C1 segment of cervical spinal cord (tissue), 14 donors: ENCODE measurements at regions not wholly inside any gene's neighbourhood (a gene's known extent, or its start where the extent isn't known, plus 50 kb on each side); places are given as distances from the start of the nearest gene placed in this dataset.

Source experiments
- DNase-seq, 14 donors: peaks; one replicate each; lab custom pipeline; 2025; lab: John Stamatoyannopoulos, UW

- no peak for DNase-seq
These were observed 56.4 kb downstream of the CRYGS start for GRCh38 chr3:186487819-186488218.

DNA sequence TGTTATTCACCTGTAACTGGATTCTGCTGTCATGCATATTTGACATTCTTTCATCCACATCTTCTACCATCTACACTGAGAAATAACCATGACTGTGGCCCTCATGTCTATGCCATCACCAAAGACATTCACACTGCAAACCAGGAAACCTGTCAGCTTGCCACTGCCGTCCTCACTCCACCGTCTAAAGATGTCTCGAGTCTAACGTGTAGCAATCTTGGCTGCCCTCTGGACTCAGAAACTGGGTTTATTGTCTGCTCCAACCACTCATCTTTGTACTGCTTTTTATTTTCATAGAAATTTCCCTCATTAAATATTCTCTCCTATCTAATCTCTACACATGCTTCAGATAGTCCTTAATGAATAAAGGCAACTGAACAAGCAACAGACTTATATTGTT is 57.1 kb downstream of the CRYGS start:
- no peak for DNase-seq

DNA sequence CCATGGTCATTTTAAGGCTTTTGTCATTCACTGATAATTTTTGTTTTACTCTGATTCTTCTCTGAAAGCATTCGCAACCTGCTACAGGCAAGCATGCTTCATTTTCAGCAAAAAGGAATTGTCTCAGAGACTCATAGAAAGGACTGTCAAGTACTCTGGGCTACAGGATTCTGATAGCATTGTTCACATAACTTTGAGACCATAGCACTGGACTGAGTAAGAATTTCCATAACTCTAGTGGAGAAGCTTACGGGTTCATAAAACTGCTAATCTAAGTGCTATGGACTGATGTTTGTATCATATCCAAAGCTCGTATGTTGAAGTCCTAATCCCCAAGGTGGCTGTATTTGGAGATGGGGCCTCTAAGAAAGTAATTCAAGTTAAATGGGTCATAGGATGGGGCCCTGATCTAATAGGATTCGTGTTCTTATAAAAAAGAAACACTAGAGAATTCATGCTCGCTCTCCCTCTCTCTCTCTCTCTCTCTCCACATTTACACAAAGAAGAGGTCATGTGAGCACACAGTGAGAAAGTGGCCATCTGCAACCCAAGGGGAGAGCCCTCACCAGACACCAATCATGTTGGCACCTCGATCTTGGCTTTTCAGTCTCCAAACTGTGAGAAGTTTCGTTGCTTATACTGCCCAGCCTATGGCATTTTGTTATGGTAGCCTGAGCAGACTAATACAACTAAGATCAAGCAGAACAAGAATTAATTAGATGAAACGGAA is 60.4 kb downstream of the CRYGS start:
- DNase-seq, result no peak

GRCh38 chr3:186481526-186481925 is 62.7 kb downstream of the CRYGS start:
- DNase-seq, result no peak

GRCh38 chr3:186477876-186478275 is 66.3 kb downstream of the CRYGS start:
- no peak for DNase-seq

DNA sequence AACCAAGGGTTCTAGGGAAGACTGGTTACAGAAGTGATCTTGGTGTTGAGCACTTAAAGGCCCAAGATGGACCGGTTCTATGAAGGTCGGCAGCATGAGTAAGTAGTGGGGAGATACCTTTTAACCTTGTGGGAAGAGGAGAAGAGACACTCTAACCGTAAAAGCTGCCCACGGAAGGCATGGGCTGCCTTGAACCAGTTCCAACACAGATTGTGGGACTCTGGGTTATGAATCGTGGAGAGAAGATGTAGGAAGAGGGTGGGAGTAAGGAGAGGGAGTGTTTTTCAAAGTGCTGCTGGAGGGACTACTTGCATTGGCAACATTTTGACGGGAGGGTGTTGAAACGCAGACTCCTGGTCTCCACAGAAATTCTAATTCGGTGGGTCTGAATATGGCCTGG is 67.1 kb downstream of the CRYGS start:
- DNase-seq, result no peak

GRCh38 chr3:186476541-186476940 is 67.6 kb downstream of the CRYGS start:
- peak in 2 of 14 donors; percentile 12 to 17 for DNase-seq

DNA sequence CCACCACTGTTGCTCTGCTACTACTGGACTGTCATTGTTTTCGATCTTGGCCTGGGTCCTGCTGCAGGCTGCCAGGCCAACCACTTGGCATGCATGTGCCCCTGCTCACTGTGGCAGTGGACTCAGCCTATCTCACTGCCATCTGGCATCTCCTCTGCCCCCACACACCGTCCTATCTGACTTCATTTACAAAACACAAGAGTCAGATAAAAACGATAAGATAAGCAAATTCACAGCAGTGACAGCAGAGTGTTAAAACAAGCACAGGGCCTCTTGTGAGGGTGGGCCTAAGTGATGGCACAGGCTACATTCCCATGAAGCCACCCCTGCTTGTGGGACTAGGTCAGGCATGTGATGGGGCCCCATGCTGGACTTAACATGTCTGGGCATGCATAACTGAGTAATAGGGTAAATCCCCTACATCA is 68.1 kb downstream of the CRYGS start:
- peak in 13 of 14 donors; percentile 15 to 97 (median 64) for DNase-seq

GRCh38 chr3:186473166-186473565 is 71.0 kb downstream of the CRYGS start:
- DNase-seq, result peak in 1 of 14 donors; percentile 21

GRCh38 chr3:186472456-186473008 is 71.6 kb downstream of the CRYGS start:
- DNase-seq, result peak in 1 of 14 donors; percentile 51

- peak in 1 of 14 donors; percentile 69 for DNase-seq
These were observed 72.4 kb downstream of the CRYGS start for GRCh38 chr3:186471771-186472170.

- no peak for DNase-seq
These were observed 74.7 kb downstream of the CRYGS start for GRCh38 chr3:186469525-186469924.

DNA sequence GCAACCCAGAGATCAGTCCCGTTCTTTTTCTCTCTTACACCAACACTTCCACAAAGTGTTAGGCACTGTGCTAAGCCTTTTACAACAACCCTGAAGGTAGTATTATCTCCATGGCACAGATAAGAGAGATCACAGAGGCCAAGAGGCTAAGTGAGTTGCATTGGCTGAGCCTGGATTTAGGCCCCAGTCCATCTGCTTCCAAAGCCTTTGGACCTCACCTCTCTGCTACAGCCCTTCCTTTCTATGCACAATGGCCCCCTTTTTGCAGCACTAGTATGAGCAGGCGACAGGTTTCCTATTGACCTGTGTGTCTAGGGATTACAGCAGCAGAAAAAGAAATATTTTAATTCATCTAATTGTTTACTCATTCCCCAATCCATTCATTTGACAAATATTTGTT is 76.2 kb downstream of the CRYGS start:
- DNase-seq, result no peak

GRCh38 chr3:186466391-186466974 is 77.7 kb downstream of the CRYGS start:
- no peak for DNase-seq

DNA sequence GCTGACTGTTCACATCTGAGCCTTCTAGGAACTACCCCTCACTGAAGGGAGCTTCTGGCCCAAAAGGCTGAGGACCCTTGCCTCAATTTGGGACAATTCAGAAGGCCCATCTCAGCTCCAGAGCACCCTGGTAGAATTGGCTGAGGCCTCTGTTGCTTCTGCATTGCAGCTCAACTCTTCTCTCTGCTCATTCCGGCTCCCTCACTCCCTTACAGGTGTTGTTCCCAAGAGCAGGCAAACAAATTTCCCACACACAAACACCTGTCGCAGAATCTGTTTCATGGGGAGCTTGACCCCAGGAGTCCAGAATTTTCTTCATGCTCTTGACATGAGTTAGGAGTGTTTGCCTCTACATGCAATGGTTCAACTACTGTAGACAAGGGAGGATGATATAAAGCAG is 78.7 kb downstream of the CRYGS start:
- DNase-seq, result no peak

DNA sequence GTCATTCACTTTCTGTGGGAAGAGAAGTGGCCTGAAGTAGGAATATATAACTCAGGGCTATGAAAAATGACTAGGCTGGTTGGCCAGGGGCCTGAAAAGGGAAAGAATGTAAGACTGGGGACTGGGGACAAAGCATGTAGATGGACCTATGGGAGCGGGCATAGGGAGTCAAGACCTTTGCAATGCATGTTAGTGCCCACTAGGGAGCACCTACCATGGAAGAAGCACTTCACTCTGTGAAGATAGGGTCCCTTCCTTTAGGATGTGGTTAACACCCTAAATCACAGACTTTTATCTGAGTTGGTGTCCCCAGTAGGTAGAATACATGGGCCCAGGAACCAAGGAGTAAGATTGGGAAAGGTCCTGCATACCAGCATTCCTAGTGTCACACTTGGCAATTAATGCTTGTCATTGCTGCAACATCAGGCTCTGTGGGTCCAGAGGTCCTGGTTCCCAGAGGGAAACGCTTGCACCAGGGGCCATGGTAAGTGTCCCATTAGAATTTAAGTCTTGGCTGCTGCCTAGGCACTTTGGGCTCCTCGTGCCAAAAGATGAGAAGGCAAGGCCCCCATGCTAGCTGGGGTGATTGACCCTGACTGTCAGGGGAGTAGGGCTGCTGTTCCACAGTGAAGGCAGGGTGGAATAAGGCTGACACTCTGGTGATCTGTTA is 79.6 kb downstream of the CRYGS start:
- DNase-seq, result no peak

DNA sequence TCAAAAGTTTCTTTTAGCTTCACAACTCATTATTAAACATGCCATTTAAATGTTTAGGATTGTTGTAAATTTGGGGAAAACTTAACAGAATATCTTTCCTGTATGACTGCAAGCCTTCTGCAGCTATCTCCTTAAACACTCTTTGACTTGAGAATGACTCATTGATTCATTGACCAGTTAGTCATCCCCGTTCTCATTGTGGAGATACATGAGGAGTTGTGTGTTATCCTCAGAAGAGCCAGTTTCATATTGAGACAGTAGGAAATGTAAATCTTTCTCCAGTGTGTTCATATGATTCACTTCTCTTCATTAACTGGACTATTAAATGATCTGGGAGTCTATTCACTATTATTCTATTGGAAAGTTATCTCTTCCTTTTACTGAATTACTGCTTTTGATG is 83.0 kb downstream of the CRYGS start:
- no peak for DNase-seq

- DNase-seq, result no peak
These were observed 85.1 kb downstream of the CRYGS start for GRCh38 chr3:186459108-186459467.

DNA sequence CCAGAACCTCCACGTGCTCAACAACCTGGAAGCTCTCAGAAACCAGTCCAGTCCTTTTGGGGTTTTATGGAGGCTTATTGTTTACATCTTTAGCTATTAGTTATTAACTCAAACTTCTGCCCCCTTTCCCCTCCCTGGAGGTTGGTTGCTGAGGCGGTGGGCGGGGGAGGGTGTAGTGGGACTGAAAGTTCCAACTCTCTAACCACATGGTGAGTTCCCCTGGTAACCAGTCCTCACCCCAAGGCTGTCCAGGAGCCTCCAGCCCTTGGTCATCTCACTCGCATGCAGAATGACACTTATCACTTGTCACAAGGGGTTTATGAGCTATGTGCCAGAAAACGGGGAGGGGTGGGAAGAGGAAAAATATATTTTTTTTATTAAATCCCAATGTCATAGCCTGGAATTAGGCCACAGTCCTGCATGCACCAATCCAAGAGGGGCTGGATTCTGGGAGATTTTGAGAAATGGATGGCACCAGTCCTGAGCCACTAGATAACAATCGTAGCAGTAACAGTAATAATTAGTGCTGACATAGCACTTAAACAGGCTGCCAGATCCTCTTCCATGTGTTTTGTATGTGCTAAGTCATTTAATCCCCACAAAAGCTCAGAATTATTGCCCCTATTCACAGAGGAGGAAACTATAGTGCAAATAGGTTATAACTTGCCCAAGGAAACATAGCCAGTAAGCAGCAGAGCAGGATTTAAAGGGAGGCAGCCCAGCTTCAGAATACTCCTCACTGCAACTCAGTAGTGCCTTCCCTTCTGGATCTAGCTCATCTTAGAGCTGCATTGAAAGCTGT is 85.7 kb downstream of the CRYGS start:
- DNase-seq, result no peak

- DNase-seq, result no peak
These were observed 86.9 kb downstream of the CRYGS start for GRCh38 chr3:186457236-186457635.

DNA sequence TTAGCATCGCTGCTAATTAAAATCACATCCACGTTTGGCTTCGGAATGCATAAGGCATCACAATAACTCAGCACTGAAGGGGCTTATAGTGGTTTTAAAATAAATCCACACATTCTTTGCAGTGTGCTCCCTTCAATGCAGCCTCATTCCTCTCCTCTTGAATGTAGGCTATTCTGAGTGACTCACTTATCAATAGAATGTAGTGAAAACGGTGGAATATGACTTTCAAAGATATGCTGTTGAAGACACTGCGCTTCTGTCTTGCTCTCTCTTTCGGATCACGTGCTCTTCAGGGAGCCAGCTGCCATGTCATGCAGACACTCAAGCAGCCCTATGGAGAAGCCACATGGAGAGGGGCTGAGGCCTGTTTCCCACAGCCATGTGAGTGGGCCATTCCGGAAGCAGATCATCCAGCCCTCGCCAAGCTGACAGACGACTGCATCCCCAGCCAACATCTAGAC is 87.4 kb downstream of the CRYGS start:
- no peak for DNase-seq
